Esophagus mucosa (tissue), 1 donor: ENCODE measurements at regions not wholly inside any gene's neighbourhood (a gene's known extent, or its start where the extent isn't known, plus 50 kb on each side); places are given as distances from the start of the nearest gene placed in this dataset.

Experiments used
- ATAC-seq: fragments of 200-7000 bp; cut with Tn5 transposase; one replicate; pipeline ENCODE4 v1.9.1; 2020
- donor health status: DM: yes; HTN: yes; CAD: no.

DNA sequence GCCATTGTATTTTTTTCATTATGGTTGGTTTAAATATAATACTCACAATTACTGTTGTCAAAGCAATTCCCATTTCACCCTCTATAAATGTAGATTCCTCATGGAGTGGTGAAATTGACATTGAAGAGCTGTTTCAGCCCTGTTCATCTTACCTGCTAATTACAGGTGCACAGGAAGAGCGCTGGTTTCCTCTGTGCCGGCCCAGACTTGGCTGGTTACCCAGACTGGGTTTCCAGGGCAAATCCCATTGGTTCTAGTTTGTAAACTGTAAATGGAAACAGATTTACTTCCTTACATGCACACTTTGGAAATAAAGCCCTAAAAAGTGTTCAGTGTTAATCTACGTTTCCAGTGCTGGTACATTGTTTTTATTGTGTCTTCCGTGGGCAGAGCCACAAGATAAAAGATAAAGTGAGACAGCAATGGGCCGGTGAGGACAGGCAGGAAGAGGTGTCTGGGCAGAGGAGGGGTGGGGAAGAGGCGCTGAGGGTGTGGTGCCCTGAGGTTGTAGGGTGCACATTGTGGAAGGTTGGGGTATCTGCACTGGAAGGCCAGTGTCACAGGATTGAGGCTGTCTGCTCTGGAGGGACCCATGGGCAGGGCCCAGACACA is 71.6 kb upstream of the ZPBP start:
- no peak for ATAC-seq

- ATAC-seq, result no peak
Measured at GRCh38 chr7:50160206-50160605, 67.2 kb upstream of the ZPBP start.

DNA sequence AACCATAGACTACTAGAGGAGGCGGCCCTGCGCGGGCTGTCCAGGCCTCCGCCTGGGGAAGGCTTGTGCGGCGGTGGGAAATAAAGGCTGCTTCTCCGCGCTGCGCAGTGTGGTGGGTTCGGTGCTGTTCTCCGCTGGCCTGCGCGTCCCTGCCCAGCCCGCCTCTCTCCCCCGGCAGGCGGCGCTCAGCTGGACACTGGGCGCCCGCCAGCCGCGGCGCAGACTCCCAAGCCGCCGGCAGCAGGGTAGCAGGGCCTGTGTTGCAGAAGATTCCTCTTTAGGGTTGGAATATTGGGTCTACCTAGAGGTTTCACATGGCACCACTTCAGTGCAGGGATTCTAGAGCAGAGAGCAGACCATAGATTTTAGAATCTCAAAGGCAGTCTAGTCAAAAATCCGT is 66.1 kb upstream of the ZPBP start:
- no peak for ATAC-seq

DNA sequence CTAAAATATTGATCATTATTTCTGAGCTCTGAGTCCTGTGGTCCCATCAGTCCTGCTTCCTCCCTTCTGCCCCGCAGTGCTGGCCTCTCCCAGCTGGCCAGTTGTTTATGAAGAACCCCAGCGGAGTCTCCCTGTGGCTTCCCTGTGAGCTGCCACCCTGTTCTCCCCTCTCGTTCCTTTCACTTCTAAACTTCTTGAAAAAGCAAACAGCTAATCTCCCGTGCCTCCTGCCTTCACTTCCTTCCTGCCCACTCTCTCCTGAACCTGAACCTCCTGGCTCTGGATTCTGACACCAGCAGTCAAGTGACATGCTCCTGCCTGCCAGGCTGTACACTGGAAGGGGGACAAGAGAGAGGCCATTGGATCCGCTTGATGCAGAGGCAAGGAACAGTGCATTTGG is 63.7 kb upstream of the ZPBP start:
- no peak for ATAC-seq

GRCh38 chr7:50156163-50156562 is 63.1 kb upstream of the ZPBP start:
- no peak for ATAC-seq

DNA sequence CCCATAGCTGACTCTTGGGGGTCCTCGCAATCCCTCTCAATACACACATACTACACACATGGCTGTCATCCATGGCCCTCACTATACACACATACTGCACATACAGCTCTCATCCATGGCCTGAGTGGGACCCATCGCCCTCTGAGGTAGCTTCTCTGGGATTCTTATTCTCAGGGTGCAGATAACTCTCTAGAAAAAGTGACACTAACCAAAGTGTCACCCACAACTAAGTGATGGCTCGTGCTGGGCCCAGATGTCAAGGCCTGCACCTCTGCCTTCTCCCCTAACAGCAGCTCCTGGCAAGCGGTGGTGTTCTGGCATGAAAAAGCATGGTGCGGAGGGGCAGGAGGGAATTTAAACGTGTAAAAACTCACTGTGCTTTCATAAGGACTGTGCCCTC is 62.7 kb upstream of the ZPBP start:
- ATAC-seq, result no peak

GRCh38 chr7:50153995-50154394 is 60.9 kb upstream of the ZPBP start:
- ATAC-seq, result no peak

DNA sequence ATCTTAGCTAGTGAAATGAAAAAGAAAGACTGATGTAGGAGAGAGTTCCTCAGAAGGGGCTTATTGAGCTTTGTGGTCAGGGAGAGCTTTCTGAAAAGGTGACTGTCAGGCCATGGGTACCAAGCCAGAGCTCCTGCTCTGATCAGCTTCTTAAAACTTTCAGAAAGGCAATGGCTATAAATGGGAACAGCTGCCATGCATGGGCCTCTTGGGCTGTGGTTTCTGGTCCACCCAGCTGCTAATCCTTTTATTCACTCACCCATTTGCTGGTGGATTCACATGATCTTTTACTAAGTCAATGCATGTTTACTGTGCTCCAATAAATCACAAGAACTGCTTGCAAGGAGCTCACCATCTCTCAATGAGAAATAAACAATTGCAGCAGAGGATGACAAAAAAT is 60.1 kb upstream of the ZPBP start:
- no peak for ATAC-seq

DNA sequence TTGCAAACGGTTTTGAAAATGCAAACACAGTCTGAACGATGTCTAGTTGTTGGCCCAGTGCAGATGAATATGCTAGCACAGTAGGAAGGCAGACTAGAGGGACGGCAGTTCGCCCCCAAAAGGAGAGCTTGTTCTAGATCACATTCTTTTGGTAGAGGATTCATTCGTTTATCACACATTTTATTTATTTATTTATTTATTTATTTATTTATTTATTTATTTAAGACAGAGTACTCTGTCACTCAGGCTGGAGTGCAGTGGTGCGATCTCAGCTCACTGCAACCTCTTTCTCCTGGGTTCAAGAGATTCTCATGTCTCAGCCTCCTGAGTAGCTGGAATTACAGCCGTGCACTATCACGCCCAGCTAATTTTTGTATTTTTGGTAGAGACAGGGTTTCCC is 59.4 kb upstream of the ZPBP start:
- ATAC-seq, result no peak

GRCh38 chr7:50151661-50152060 is 58.6 kb upstream of the ZPBP start:
- no peak for ATAC-seq

- ATAC-seq, result no peak
Measured at GRCh38 chr7:50151001-50151400, 58.0 kb upstream of the ZPBP start.

GRCh38 chr7:50149369-50149768 is 56.3 kb upstream of the ZPBP start:
- ATAC-seq, result no peak

DNA sequence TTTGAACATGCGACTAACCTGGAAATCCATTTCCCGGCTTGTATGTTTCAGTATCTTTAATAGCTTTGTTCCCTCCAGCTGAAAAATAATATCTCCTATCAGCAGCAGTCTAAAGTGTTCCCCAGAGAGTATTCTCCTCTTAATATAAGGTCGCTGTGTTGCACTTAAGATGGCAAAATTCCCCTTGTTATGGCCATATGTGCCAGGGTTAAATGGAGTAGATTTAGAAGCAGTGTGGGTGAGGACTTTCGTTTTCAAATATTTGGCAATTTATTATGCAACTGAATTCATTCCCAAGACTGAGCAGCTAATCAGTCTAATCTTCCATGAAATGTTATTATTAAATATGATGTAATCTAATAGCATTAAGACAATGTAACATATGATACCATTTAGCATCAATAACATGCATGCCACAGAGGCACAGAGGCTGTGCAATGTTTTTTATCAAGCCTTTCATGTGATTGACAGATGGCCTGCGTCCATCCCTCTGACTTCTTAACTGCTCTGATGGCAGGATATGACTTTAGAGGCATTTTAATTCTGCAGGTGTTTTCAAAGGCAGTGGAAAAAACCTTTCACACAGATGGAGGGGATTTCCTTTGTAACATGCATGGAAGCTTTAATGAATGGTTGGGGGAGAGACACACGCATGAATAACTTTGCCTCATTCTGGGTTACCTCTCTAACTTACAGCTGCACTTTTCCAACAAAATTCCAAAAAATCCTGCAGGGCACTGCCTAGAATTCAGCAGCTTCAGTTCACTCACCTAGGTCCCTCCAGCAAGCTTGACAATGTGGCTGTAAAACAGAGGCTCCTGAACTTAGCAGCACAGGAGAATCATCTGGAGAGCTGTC is 55.1 kb upstream of the ZPBP start:
- ATAC-seq, result no peak

DNA sequence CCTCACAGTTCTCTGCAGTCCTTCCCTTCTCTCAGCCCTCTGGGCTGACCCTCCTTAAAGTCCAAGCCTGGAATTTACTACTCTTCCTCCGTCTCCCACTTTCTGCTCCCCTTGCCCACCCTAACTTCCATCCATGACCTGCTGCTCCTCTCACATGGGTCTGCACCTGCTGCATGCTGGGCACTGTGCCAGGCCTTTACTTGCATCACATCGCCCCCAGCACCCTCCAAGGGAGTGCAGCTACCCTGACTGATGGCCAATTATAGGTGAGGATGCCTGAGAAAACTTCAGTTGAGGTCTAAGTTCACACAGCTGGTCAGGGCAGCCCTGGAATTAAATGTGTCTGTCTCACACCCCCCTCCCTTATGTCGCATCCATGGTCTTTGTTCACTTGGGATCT is 53.6 kb upstream of the ZPBP start:
- ATAC-seq, result no peak

DNA sequence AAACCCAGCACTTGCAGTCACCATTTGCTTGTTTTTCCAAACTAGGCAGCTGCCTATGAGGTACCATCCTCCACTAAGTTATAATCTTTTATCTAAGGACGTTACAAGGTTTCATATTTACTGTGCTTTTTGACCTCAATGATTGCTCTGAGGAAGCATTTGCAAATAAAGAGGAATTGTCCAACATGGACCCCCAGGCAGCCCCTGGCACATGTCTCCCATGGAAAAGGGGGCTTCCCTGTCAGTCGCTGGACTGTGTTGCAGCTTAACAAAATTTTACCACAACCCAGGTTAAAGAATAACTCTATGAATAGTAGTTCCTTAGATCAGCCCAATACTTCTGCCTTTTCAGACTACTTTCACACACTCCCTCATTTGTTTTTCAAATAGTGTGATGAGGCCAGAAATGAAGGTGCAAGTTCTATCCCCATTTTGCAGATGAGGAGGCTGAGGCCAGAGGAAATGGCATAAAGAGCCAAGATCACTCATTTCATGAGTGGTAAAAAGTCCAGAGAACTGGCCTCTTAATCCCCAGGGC is 52.8 kb upstream of the ZPBP start:
- ATAC-seq, result no peak

GRCh38 chr7:50145226-50145625 is 52.2 kb upstream of the ZPBP start:
- ATAC-seq, result no peak
